ENCODE measurements at regions not wholly inside any gene's neighbourhood (a gene's known extent, or its start where the extent isn't known, plus 50 kb on each side); places are given as distances from the start of the nearest gene placed in this dataset.

GRCh38 chr18:22019193-22019592, 150.2 kb upstream of the GATA6 start:
- DNase-seq (no peak), ATAC-seq (ENCODE audit: low read depth in 2 of 2) (no peak)
- peaks cover 0 to 3% (median 0%) of the 10 kb centered on the region in 7 donors for H3K9me3 Mint-ChIP-seq
- H3K36me3 Mint-ChIP-seq: no peaks in the 10 kb centered on the region
- Histone ChIP-seq H3K27ac (ENCODE audit: insufficient read depth, low read length, poor library complexity, severe bottlenecking) (no peak overlapping the region), H3K27me3 (ENCODE audit: control insufficient read depth, insufficient read depth, low read length) (no peaks in the 10 kb centered on the region), H3K4me3 (ENCODE audit: low read depth, low read length) (no peak overlapping the region), H3K36me3 (ENCODE audit: control insufficient read depth, insufficient read depth, low read length) (no peaks in the 10 kb centered on the region), H3K4me1 (ENCODE audit: control insufficient read depth, insufficient read depth, low read length, poor library complexity, severe bottlenecking) (no peaks in the 10 kb centered on the region), H3K9me3 (ENCODE audit: control insufficient read depth in 2 of 2, low read length in 2 of 2) (no peaks in the 10 kb centered on the region)
- H3K4me3 Mint-ChIP-seq: no peak overlapping the region
- H3K27me3 Mint-ChIP-seq: peaks cover 5% of the 10 kb centered on the region
- H3K27ac Mint-ChIP-seq: no peak overlapping the region
- no peaks in the 10 kb centered on the region for H3K4me1 Mint-ChIP-seq

GRCh38 chr18:22020127-22020866, 149.1 kb upstream of the GATA6 start:
- no peaks in the 10 kb centered on the region for H3K36me3 Mint-ChIP-seq
- no peak overlapping the region for H3K4me3 Mint-ChIP-seq
- ATAC-seq (ENCODE audit: low read depth in 2 of 2) (no peak), DNase-seq (no peak)
- Histone ChIP-seq H3K4me1 (ENCODE audit: control insufficient read depth, insufficient read depth, low read length, poor library complexity, severe bottlenecking) (no peaks in the 10 kb centered on the region), H3K27me3 (ENCODE audit: control insufficient read depth, insufficient read depth, low read length) (no peaks in the 10 kb centered on the region), H3K9me3 (ENCODE audit: control insufficient read depth in 2 of 2, low read length in 2 of 2) (no peaks in the 10 kb centered on the region), H3K4me3 (ENCODE audit: low read depth, low read length) (no peak overlapping the region), H3K36me3 (ENCODE audit: control insufficient read depth, insufficient read depth, low read length) (no peaks in the 10 kb centered on the region), H3K27ac (ENCODE audit: insufficient read depth, low read length, poor library complexity, severe bottlenecking) (no peak overlapping the region)
- H3K4me1 Mint-ChIP-seq: no peaks in the 10 kb centered on the region
- H3K27me3 Mint-ChIP-seq: peaks cover 5% of the 10 kb centered on the region
- H3K27ac Mint-ChIP-seq: no peak overlapping the region
- peaks cover 0 to 2% (median 0%) of the 10 kb centered on the region in 7 donors for H3K9me3 Mint-ChIP-seq

GRCh38 chr18:22020867-22021370, 148.5 kb upstream of the GATA6 start:
- ATAC-seq (ENCODE audit: low read depth in 2 of 2) (no peak), DNase-seq (no peak)
- no peak overlapping the region for H3K4me3 Mint-ChIP-seq
- no peaks in the 10 kb centered on the region for H3K4me1 Mint-ChIP-seq
- H3K9me3 ChIP-seq (ENCODE audit: control insufficient read depth in 2 of 2, low read length in 2 of 2): no peaks in the 10 kb centered on the region
- peaks cover 0 to 2% (median 0%) of the 10 kb centered on the region in 7 donors for H3K9me3 Mint-ChIP-seq
- H3K27ac Mint-ChIP-seq: no peak overlapping the region
- no peaks in the 10 kb centered on the region for H3K4me1 ChIP-seq (ENCODE audit: control insufficient read depth, insufficient read depth, low read length, poor library complexity, severe bottlenecking)
- H3K36me3 ChIP-seq (ENCODE audit: control insufficient read depth, insufficient read depth, low read length): no peaks in the 10 kb centered on the region
- no peak overlapping the region for H3K27ac ChIP-seq (ENCODE audit: insufficient read depth, low read length, poor library complexity, severe bottlenecking)
- peaks cover 5% of the 10 kb centered on the region for H3K27me3 Mint-ChIP-seq
- no peak overlapping the region for H3K4me3 ChIP-seq (ENCODE audit: low read depth, low read length)
- H3K36me3 Mint-ChIP-seq: no peaks in the 10 kb centered on the region
- H3K27me3 ChIP-seq (ENCODE audit: control insufficient read depth, insufficient read depth, low read length): no peaks in the 10 kb centered on the region

- H3K4me3 Mint-ChIP-seq: no peak overlapping the region
- H3K27ac Mint-ChIP-seq: no peak overlapping the region
- no peak for DNase-seq
- H3K4me3 ChIP-seq (ENCODE audit: low read depth, low read length): no peak overlapping the region
- H3K27me3 ChIP-seq (ENCODE audit: control insufficient read depth, insufficient read depth, low read length): no peaks in the 10 kb centered on the region
- no peaks in the 10 kb centered on the region for H3K36me3 ChIP-seq (ENCODE audit: control insufficient read depth, insufficient read depth, low read length)
- no peaks in the 10 kb centered on the region for H3K4me1 ChIP-seq (ENCODE audit: control insufficient read depth, insufficient read depth, low read length, poor library complexity, severe bottlenecking)
- peaks cover 0 to 2% (median 0%) of the 10 kb centered on the region in 7 donors for H3K9me3 Mint-ChIP-seq
- H3K27me3 Mint-ChIP-seq: peaks cover 5% of the 10 kb centered on the region
- no peaks in the 10 kb centered on the region for H3K4me1 Mint-ChIP-seq
- ATAC-seq (ENCODE audit: low read depth in 2 of 2): no peak
- no peaks in the 10 kb centered on the region for H3K36me3 Mint-ChIP-seq
- H3K9me3 ChIP-seq (ENCODE audit: control insufficient read depth in 2 of 2, low read length in 2 of 2): no peaks in the 10 kb centered on the region
- H3K27ac ChIP-seq (ENCODE audit: insufficient read depth, low read length, poor library complexity, severe bottlenecking): no peak overlapping the region
These were observed 147.7 kb upstream of the GATA6 start for GRCh38 chr18:22021701-22022100.

- DNase-seq: no peak
- H3K27ac Mint-ChIP-seq: no peak overlapping the region
- peaks cover 5% of the 10 kb centered on the region for H3K27me3 Mint-ChIP-seq
- Histone ChIP-seq H3K9me3 (ENCODE audit: control insufficient read depth in 2 of 2, low read length in 2 of 2) (no peaks in the 10 kb centered on the region), H3K27ac (ENCODE audit: insufficient read depth, low read length, poor library complexity, severe bottlenecking) (no peak overlapping the region), H3K4me3 (ENCODE audit: low read depth, low read length) (no peak overlapping the region), H3K27me3 (ENCODE audit: control insufficient read depth, insufficient read depth, low read length) (no peaks in the 10 kb centered on the region), H3K36me3 (ENCODE audit: control insufficient read depth, insufficient read depth, low read length) (no peaks in the 10 kb centered on the region), H3K4me1 (ENCODE audit: control insufficient read depth, insufficient read depth, low read length, poor library complexity, severe bottlenecking) (no peaks in the 10 kb centered on the region)
- no peaks in the 10 kb centered on the region for H3K36me3 Mint-ChIP-seq
- no peak for ATAC-seq (ENCODE audit: low read depth in 2 of 2)
- H3K4me1 Mint-ChIP-seq: no peaks in the 10 kb centered on the region
- H3K9me3 Mint-ChIP-seq: peaks cover 0 to 2% (median 0%) of the 10 kb centered on the region in 7 donors
- H3K4me3 Mint-ChIP-seq: no peak overlapping the region
These were observed 144.5 kb upstream of the GATA6 start for GRCh38 chr18:22024924-22025323.

- no peaks in the 10 kb centered on the region for H3K4me1 Mint-ChIP-seq
- peaks cover 0 to 2% (median 0%) of the 10 kb centered on the region in 7 donors for H3K9me3 Mint-ChIP-seq
- no peak for ATAC-seq (ENCODE audit: low read depth in 2 of 2)
- Histone ChIP-seq H3K4me1 (ENCODE audit: control insufficient read depth, insufficient read depth, low read length, poor library complexity, severe bottlenecking) (no peaks in the 10 kb centered on the region), H3K4me3 (ENCODE audit: low read depth, low read length) (no peak overlapping the region), H3K36me3 (ENCODE audit: control insufficient read depth, insufficient read depth, low read length) (no peaks in the 10 kb centered on the region), H3K27me3 (ENCODE audit: control insufficient read depth, insufficient read depth, low read length) (no peaks in the 10 kb centered on the region), H3K9me3 (ENCODE audit: control insufficient read depth in 2 of 2, low read length in 2 of 2) (no peaks in the 10 kb centered on the region), H3K27ac (ENCODE audit: insufficient read depth, low read length, poor library complexity, severe bottlenecking) (no peak overlapping the region)
- no peaks in the 10 kb centered on the region for H3K27me3 Mint-ChIP-seq
- no peak overlapping the region for H3K27ac Mint-ChIP-seq
- no peaks in the 10 kb centered on the region for H3K36me3 Mint-ChIP-seq
- H3K4me3 Mint-ChIP-seq: no peak overlapping the region
- no peak for DNase-seq
These were observed 143.0 kb upstream of the GATA6 start for GRCh38 chr18:22026362-22026761.

- Mint-ChIP-seq H3K27ac (no peak overlapping the region), H3K36me3 (no peaks in the 10 kb centered on the region), H3K4me3 (no peak overlapping the region), H3K27me3 (no peaks in the 10 kb centered on the region), H3K4me1 (no peaks in the 10 kb centered on the region), H3K9me3 (peaks cover 0 to 1% (median 0%) of the 10 kb centered on the region in 7 donors)
- Histone ChIP-seq H3K4me1 (ENCODE audit: control insufficient read depth, insufficient read depth, low read length, poor library complexity, severe bottlenecking) (no peaks in the 10 kb centered on the region), H3K27ac (ENCODE audit: insufficient read depth, low read length, poor library complexity, severe bottlenecking) (no peak overlapping the region), H3K27me3 (ENCODE audit: control insufficient read depth, insufficient read depth, low read length) (no peaks in the 10 kb centered on the region), H3K9me3 (ENCODE audit: control insufficient read depth in 2 of 2, low read length in 2 of 2) (no peaks in the 10 kb centered on the region), H3K36me3 (ENCODE audit: control insufficient read depth, insufficient read depth, low read length) (no peaks in the 10 kb centered on the region), H3K4me3 (ENCODE audit: low read depth, low read length) (no peak overlapping the region)
- DNase-seq (no peak), ATAC-seq (ENCODE audit: low read depth in 2 of 2) (no peak)
These were observed 142.5 kb upstream of the GATA6 start for GRCh38 chr18:22026889-22027288.

- H3K36me3 ChIP-seq (ENCODE audit: control insufficient read depth, insufficient read depth, low read length): no peaks in the 10 kb centered on the region
- H3K27me3 Mint-ChIP-seq: no peaks in the 10 kb centered on the region
These were observed 137.8 kb upstream of the GATA6 start for GRCh38 chr18:22031611-22032010.

More at GRCh38 chr18:22031611-22032010, 137.8 kb upstream of the GATA6 start:
- Mint-ChIP-seq H3K4me3 (no peak overlapping the region), H3K27ac (no peak overlapping the region), H3K4me1 (no peaks in the 10 kb centered on the region), H3K9me3 (peaks cover 0 to 2% (median 0%) of the 10 kb centered on the region in 7 donors), H3K36me3 (no peaks in the 10 kb centered on the region)
- no peak overlapping the region for H3K4me3 ChIP-seq (ENCODE audit: low read depth, low read length)
- no peaks in the 10 kb centered on the region for H3K4me1 ChIP-seq (ENCODE audit: control insufficient read depth, insufficient read depth, low read length, poor library complexity, severe bottlenecking)
- H3K27me3 ChIP-seq (ENCODE audit: control insufficient read depth, insufficient read depth, low read length): no peaks in the 10 kb centered on the region
- H3K27ac ChIP-seq (ENCODE audit: insufficient read depth, low read length, poor library complexity, severe bottlenecking): no peak overlapping the region
- H3K9me3 ChIP-seq (ENCODE audit: control insufficient read depth in 2 of 2, low read length in 2 of 2): no peaks in the 10 kb centered on the region
- DNase-seq (no peak), ATAC-seq (ENCODE audit: low read depth in 2 of 2) (no peak)
